HepG2 (cell line): ENCODE measurements at regions not wholly inside any gene's neighbourhood (a gene's known extent, or its start where the extent isn't known, plus 50 kb on each side); places are given as distances from the start of the nearest gene placed in this dataset.

Source experiments
- ATAC-seq: fragments of 200-7000 bp; cut with Tn5 transposase; 3 replicates; pipeline ENCODE4 v1.9.1; 2020; ENCODE audit warnings: mild to moderate bottlenecking, moderate library complexity
- BruUV-seq: library from RNA; stranded (reverse); fragments of 400-500 nt; replicated peaks from 2 replicates; lab custom pipeline; 2021; lab: Mats Ljungman, UMichigan
- CTCF ChIA-PET: fragments of 300-600 bp; formaldehyde crosslinking; extraction: SDS; loops from one replicate; lab custom pipeline; 2021; ENCODE audit warnings: low total read pairs, inconsistent platforms, low intra/inter-chr PET ratio; lab: Yijun Ruan, JAX
- POLR2A ChIA-PET: fragments of 350-600 bp; sonication (Branson Sonifier 250); formaldehyde crosslinking; loops from one replicate; lab custom pipeline; 2020; ENCODE audit warnings: antibody characterized with exemption, inconsistent platforms; lab: Yijun Ruan, JAX
- DNase-seq: peaks from one replicate; pipeline ENCODE4 v3.0.0-alpha.2; 2015; ENCODE audit warnings: low spot score
- FAIRE-seq: peaks from 3 replicates; lab custom pipeline; 2011; peaks lifted over from hg19 to GRCh38; lab: Jason Lieb, UNC
- H2AFZ ChIP-seq: one replicate; pipeline ENCODE4 v1.6.1; 2011; ENCODE audit warnings: low read length, inconsistent platforms
- H3K27ac ChIP-seq: fragments of 300-600 bp; 3 replicates; pipeline ENCODE4 v1.8.0; 2011; ENCODE audit warnings: mixed run types, mild to moderate bottlenecking, mixed read lengths, low read length, inconsistent platforms; ENCODE audit not compliant: insufficient read depth; ENCODE audit errors: extremely low read length
- H3K27me3 ChIP-seq, 2 experiments: fragments of 200-600 bp in 1 of 2; 2 replicates in 1 of 2; 3 replicates in 1 of 2; pipeline versions ENCODE4 v1.6.0 to v1.8.0; 2011; ENCODE audit warnings: low read length in 2 of 2, mild to moderate bottlenecking in 2 of 2, moderate library complexity in 2 of 2, inconsistent platforms in 1 of 2; ENCODE audit not compliant: insufficient read depth in 2 of 2, control insufficient read depth in 1 of 2
- H3K36me3 ChIP-seq, 2 experiments: fragments of 200-600 bp in 1 of 2; replicated peaks in 1 of 2; 2 replicates in 1 of 2; 3 replicates in 1 of 2; pipeline versions ENCODE4 v1.5.1 to v1.8.0; 2011; ENCODE audit warnings: low read length in 2 of 2, inconsistent platforms in 1 of 2; ENCODE audit not compliant: insufficient read depth in 2 of 2, control insufficient read depth in 1 of 2
- H3K4me1 ChIP-seq: 2 replicates; pipeline ENCODE4 v1.5.1; 2012; ENCODE audit warnings: low read length, inconsistent platforms; ENCODE audit not compliant: insufficient read depth
- H3K4me2 ChIP-seq: 2 replicates; pipeline ENCODE4 v1.6.0; 2011; ENCODE audit warnings: low read depth, low read length, inconsistent platforms
- H3K4me3 ChIP-seq, 3 experiments: fragments of 200-600 bp in 1 of 3; sonication (generic), shearing (Covaris generic) in 1 of 3; replicated peaks in 1 of 3; 2 replicates each; pipeline ENCODE4 v1.5.1; 2011 to 2016; ENCODE audit warnings: low read length in 3 of 3, inconsistent platforms in 2 of 3, low read depth in 2 of 3, mild to moderate bottlenecking in 2 of 3, control low read depth in 1 of 3, mixed read lengths in 1 of 3; ENCODE audit not compliant: insufficient read depth in 1 of 3
- H3K79me2 ChIP-seq: one replicate; pipeline ENCODE4 v1.6.1; 2011; ENCODE audit warnings: low read length, inconsistent platforms; ENCODE audit not compliant: insufficient read depth
- H3K9ac ChIP-seq: 2 replicates; pipeline ENCODE4 v1.6.0; 2011; ENCODE audit warnings: mild to moderate bottlenecking, low read depth, low read length, inconsistent platforms; ENCODE audit not compliant: insufficient read depth
- H3K9me3 ChIP-seq: 2 replicates; pipeline ENCODE4 v1.5.1; 2012; ENCODE audit warnings: mild to moderate bottlenecking, low read length
- H4K20me1 ChIP-seq: 2 replicates; pipeline ENCODE4 v1.6.0; 2011; ENCODE audit warnings: inconsistent platforms, mild to moderate bottlenecking, low read length, moderate library complexity; ENCODE audit not compliant: insufficient read depth
- DPF2 ChIP-seq: sonication (generic); formaldehyde crosslinking; IDR thresholded peaks from 2 replicates; pipeline ENCODE4 v1.4.0; 2020; ENCODE audit warnings: mild to moderate bottlenecking, low read depth, missing genetic modification reagents, borderline replicate concordance
- HHEX ChIP-seq: IDR thresholded peaks from 2 replicates; pipeline ENCODE4 v1.6.1; 2016; ENCODE audit warnings: control low read depth
- MED8 ChIP-seq: sonication (generic); formaldehyde crosslinking; IDR thresholded peaks from 2 replicates; pipeline ENCODE4 v1.8.1; 2023; ENCODE audit warnings: mild to moderate bottlenecking, missing genetic modification reagents; ENCODE audit not compliant: insufficient replicate concordance
- NFE2 ChIP-seq: sonication (generic); formaldehyde crosslinking; IDR thresholded peaks from 2 replicates; pipeline ENCODE4 v1.4.0; 2020; ENCODE audit warnings: missing genetic modification reagents
- PRMT3 ChIP-seq: sonication (generic); formaldehyde crosslinking; IDR thresholded peaks from 2 replicates; pipeline ENCODE4 v1.8.1; 2022; ENCODE audit warnings: low read depth, mild to moderate bottlenecking, moderate library complexity, missing genetic modification reagents, borderline replicate concordance
- RBM22 ChIP-seq: fragments of 200-400 bp; formaldehyde crosslinking; optimal IDR thresholded peaks from 2 replicates; pipeline ENCODE3; 2017; ENCODE audit warnings: mild to moderate bottlenecking, low read length, moderate library complexity
- ZKSCAN5 ChIP-seq: sonication (generic); formaldehyde crosslinking; IDR thresholded peaks from 2 replicates; pipeline ENCODE4 v1.5.1; 2020; ENCODE audit warnings: mild to moderate bottlenecking, missing genetic modification reagents
- ZNF317 ChIP-seq: sonication (generic); formaldehyde crosslinking; IDR thresholded peaks from 2 replicates; pipeline ENCODE4 v1.5.0; 2020; ENCODE audit warnings: mild to moderate bottlenecking, missing genetic modification reagents
- ZSCAN30 ChIP-seq: sonication (generic); formaldehyde crosslinking; IDR thresholded peaks from 2 replicates; pipeline ENCODE4 v1.5.0; 2020; ENCODE audit warnings: mild to moderate bottlenecking, missing genetic modification reagents
- WGBS: methylation state at CpG from one replicate; pipeline ENCODE4 v1.1.6; 2017; ENCODE audit warnings: low lambda C conversion rate; 5-methylcytosine and 5-hydroxymethylcytosine counted together
- in situ Hi-C: cut with HindIII; loops from 2 replicates; pipeline ENCODE4 v1.10.0; 2017; ENCODE audit warnings: low pct_unique_long_range_greater_than_20kb; ENCODE audit not compliant: extremely low pct_ligation_motif_present
- intact Hi-C: fragments of 100-400 bp; cut with micrococcal nuclease; formaldehyde crosslinking; loops from one replicate; pipeline ENCODE4 v1.10.0; 2022; ENCODE audit not compliant: unreplicated experiment
- TF ChIP-seq, protein P1 (sequence below): IDR thresholded peaks from 2 replicates; pipeline ENCODE4 v1.6.1; 2016; ENCODE audit warnings: low read depth, borderline replicate concordance
- TF ChIP-seq, protein P2 (sequence below): sonication (generic); formaldehyde crosslinking; IDR thresholded peaks from 2 replicates; pipeline ENCODE4 v1.4.0; 2020; ENCODE audit warnings: missing genetic modification reagents

DNA sequence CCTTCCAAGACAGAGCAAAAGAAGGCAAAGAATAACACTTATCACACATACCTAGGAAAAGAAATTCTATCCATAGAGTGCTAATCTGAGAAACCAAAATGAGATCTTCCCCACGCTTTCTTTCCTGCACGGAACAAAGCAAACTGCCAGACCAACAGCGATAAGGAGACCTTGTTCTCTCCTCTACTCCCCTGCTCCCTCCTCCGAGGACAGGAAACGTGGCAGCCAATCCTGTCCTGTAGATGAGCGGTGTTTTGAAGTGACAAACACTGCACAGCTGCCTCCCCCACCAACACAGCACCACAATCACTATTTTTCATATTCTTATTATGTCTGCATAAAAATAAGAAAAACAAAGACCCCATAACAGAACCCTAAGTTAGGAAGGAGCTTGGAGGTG is 113.9 kb upstream of the IRS2 start:
- H3K4me1 ChIP-seq = no peaks in the 10 kb centered on the region
- no peaks in the 10 kb centered on the region for H3K9me3 ChIP-seq
- in situ Hi-C loops (no loop called here), intact Hi-C loops (no loop called here)
- H3K9ac ChIP-seq = no peak overlapping the region
- H3K79me2 ChIP-seq = no peaks in the 10 kb centered on the region
- no peak overlapping the region for H2AFZ ChIP-seq
- FAIRE-seq = no peak
- ATAC-seq = no peak
- DNase-seq = no peak
- no peaks in the 10 kb centered on the region; a peak in 1 of 5 replicates for H3K27me3 ChIP-seq
- no peak overlapping the region for H3K27ac ChIP-seq
- H4K20me1 ChIP-seq = no peaks in the 10 kb centered on the region
- WGBS = 10% methylated on average over 6 of the region's 6 CpGs
- TF ChIP-seq PRMT3 (no peak), HHEX (no peak), ZKSCAN5 (no peak), MED8 (no peak), ZNF317 (CRISPR knock-in tag) (no peak), ZSCAN30 (CRISPR knock-in tag) (no peak), DPF2 (CRISPR knock-in tag) (no peak), NFE2 (CRISPR knock-in tag) (no peak), RBM22 (no peak)
- TF ChIP-seq, protein P1, sequence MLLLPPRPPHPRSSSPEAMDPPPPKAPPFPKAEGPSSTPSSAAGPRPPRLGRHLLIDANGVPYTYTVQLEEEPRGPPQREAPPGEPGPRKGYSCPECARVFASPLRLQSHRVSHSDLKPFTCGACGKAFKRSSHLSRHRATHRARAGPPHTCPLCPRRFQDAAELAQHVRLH (CRISPR knock-in tag) = no peak
- TF ChIP-seq, protein P2, sequence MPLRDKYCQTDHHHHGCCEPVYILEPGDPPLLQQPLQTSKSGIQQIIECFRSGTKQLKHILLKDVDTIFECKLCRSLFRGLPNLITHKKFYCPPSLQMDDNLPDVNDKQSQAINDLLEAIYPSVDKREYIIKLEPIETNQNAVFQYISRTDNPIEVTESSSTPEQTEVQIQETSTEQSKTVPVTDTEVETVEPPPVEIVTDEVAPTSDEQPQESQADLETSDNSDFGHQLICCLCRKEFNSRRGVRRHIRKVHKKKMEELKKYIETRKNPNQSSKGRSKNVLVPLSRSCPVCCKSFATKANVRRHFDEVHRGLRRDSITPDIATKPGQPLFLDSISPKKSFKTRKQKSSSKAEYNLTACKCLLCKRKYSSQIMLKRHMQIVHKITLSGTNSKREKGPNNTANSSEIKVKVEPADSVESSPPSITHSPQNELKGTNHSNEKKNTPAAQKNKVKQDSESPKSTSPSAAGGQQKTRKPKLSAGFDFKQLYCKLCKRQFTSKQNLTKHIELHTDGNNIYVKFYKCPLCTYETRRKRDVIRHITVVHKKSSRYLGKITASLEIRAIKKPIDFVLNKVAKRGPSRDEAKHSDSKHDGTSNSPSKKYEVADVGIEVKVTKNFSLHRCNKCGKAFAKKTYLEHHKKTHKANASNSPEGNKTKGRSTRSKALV = no peak
- H3K4me3 ChIP-seq = no peak overlapping the region
- H3K36me3 ChIP-seq = no peaks in the 10 kb centered on the region
- CTCF ChIA-PET = no interaction called here
- POLR2A ChIA-PET = no interaction called here
- no TSS peak for BruUV-seq
- H3K4me2 ChIP-seq = no peak overlapping the region
